ENCODE measurements at regions not wholly inside any gene's neighbourhood (a gene's known extent, or its start where the extent isn't known, plus 50 kb on each side); places are given as distances from the start of the nearest gene placed in this dataset.

GRCh38 chr1:105083611-105084010, 1333.9 kb downstream of the AMY1C start:
- H3K23ac ChIP-seq (ENCODE audit: insufficient read length, low read depth, low read length): no peak overlapping the region
- no peak overlapping the region for H2BK20ac ChIP-seq (ENCODE audit: low read depth, low read length, poor library complexity, severe bottlenecking)
- no peak overlapping the region for H4K5ac ChIP-seq (ENCODE audit: insufficient read length, low read depth, low read length)
- H3K9me3 ChIP-seq (ENCODE audit: control insufficient read depth, low read depth, low read length): no peaks in the 10 kb centered on the region
- no peak for TF ChIP-seq CTCF (conservative IDR thresholded peaks at IDR 0.05)
- H2BK15ac ChIP-seq (ENCODE audit: low read depth, low read length): no peak overlapping the region
- no peaks in the 10 kb centered on the region for H4K20me1 ChIP-seq (ENCODE audit: control insufficient read depth, insufficient read depth, insufficient read length)
- H3K27me3 ChIP-seq (ENCODE audit: insufficient read depth, low read length): no peaks in the 10 kb centered on the region
- H3K9me3 Mint-ChIP-seq: no peaks in the 10 kb centered on the region
- no peaks in the 10 kb centered on the region for H3K79me2 ChIP-seq (ENCODE audit: insufficient read depth, low read length)
- H3K27ac ChIP-seq (ENCODE audit: insufficient read length, low read depth, low read length): no peak overlapping the region
- no peak overlapping the region for H3T11ph ChIP-seq (ENCODE audit: low read length)
- WGBS (ENCODE audit: extremely low coverage, insufficient read length, low lambda C conversion rate): no CpG with 5 or more reads among the region's 4 CpGs
- no peak overlapping the region for H3K4me2 ChIP-seq (ENCODE audit: insufficient read depth, insufficient read length, low read length)
- H2BK120ac ChIP-seq (ENCODE audit: low read depth, low read length, poor library complexity, severe bottlenecking): no peak overlapping the region
- H3K4me3 Mint-ChIP-seq: no peak overlapping the region
- no peak overlapping the region for H3K56ac ChIP-seq (ENCODE audit: insufficient read length, low read depth, low read length)
- 0 out of 4 replicates have a peak, but pooled peaks cover 0 to 3% of the 10 kb centered on the region in 2 experiments for H3K4me1 Mint-ChIP-seq
- no peaks in the 10 kb centered on the region for H3K27me3 Mint-ChIP-seq (ENCODE audit: low read depth)
- H4K8ac ChIP-seq (replicated peaks; ENCODE audit: insufficient read length, low read depth, low read length): no peak overlapping the region
- H2AFZ ChIP-seq (ENCODE audit: low read length): no peak overlapping the region
- H3K4me1 ChIP-seq (ENCODE audit: insufficient read depth, low read length): no peaks in the 10 kb centered on the region
- H2BK12ac ChIP-seq (ENCODE audit: insufficient read length, low read depth, low read length): no peak overlapping the region
- no peak overlapping the region for H3K27ac Mint-ChIP-seq
- DNase-seq: no peak
- no peak overlapping the region for H4K91ac ChIP-seq (ENCODE audit: insufficient read length, low read depth, low read length)
- H3K23me2 ChIP-seq (ENCODE audit: insufficient read length, low read depth, low read length, poor library complexity, severe bottlenecking): no peaks in the 10 kb centered on the region
- no peak overlapping the region for H2AK5ac ChIP-seq (ENCODE audit: insufficient read length, low read length)
- H3K79me1 ChIP-seq (ENCODE audit: insufficient read depth, low read depth, low read length, poor library complexity, severe bottlenecking): no peaks in the 10 kb centered on the region
- H3K14ac ChIP-seq (ENCODE audit: insufficient read depth, low read length): no peak overlapping the region
- no peak overlapping the region for H3K4ac ChIP-seq (ENCODE audit: low read depth, low read length)
- no peak overlapping the region for H3K18ac ChIP-seq (ENCODE audit: insufficient read length, low read depth, low read length)
- H3K9ac ChIP-seq (ENCODE audit: extremely low read depth, insufficient read length, low read length): no peak overlapping the region
- no peak overlapping the region for H2BK5ac ChIP-seq (ENCODE audit: insufficient read length, low read length)
- no peaks in the 10 kb centered on the region for H3K36me3 Mint-ChIP-seq (ENCODE audit: insufficient read depth in 1 of 3, low read depth in 3 of 3)

Measured in H9 (cell line).